GM18951 (cell line): ENCODE measurements at regions not wholly inside any gene's neighbourhood (a gene's known extent, or its start where the extent isn't known, plus 50 kb on each side); places are given as distances from the start of the nearest gene placed in this dataset.
"Not testable (repeated sequence)": the region's sequence is repeated elsewhere in the genome, so short reads cannot be mapped to it uniquely, and the experiment has no call there.

ENCODE experiments used
- POLR2A ChIP-seq: IDR thresholded peaks from 4 replicates; pipeline ENCODE4 v1.6.1; 2011; ENCODE audit warnings: mild to moderate bottlenecking; ENCODE audit not compliant: insufficient read length, insufficient read depth; ENCODE audit errors: extremely low read depth
- in situ Hi-C: fragments of 300-500 bp; cut with MboI; formaldehyde crosslinking; loops from one replicate; pipeline ENCODE4 v1.12.0; 2022; ENCODE audit warnings: low sequenced_read_pairs, mixed read lengths, inconsistent platforms; ENCODE audit not compliant: unreplicated experiment

- in situ Hi-C loops: no loop called here
- no peak for TF ChIP-seq POLR2A
These were observed 151.2 kb upstream of the TMEM170B start for GRCh38 chr6:11386323-11386722.

GRCh38 chr6:11384531-11385309 lies 152.3 kb upstream of the NEDD9 start:
- in situ Hi-C loops: no loop called here
- no peak for TF ChIP-seq POLR2A

- peak; percentile 85 for TF ChIP-seq POLR2A
- in situ Hi-C loops: no loop called here
These were observed 149.5 kb upstream of the NEDD9 start for GRCh38 chr6:11381801-11382513.

GRCh38 chr6:11380969-11381744 lies 148.7 kb upstream of the NEDD9 start:
- TF ChIP-seq POLR2A: no peak
- in situ Hi-C loops: no loop called here

- no peak for TF ChIP-seq POLR2A
- in situ Hi-C loops: no loop called here
These were observed 148.1 kb upstream of the NEDD9 start for GRCh38 chr6:11380549-11380948.

- TF ChIP-seq POLR2A: no peak
- in situ Hi-C loops: no loop called here
These were observed 147.3 kb upstream of the NEDD9 start for GRCh38 chr6:11379805-11380204.

GRCh38 chr6:11378639-11379038 lies 146.2 kb upstream of the NEDD9 start:
- in situ Hi-C loops: no loop called here
- no peak for TF ChIP-seq POLR2A

GRCh38 chr6:11374036-11375010 lies 141.9 kb upstream of the NEDD9 start:
- in situ Hi-C loops: no loop called here
- no peak for TF ChIP-seq POLR2A

- in situ Hi-C loops: no loop called here
- no peak for TF ChIP-seq POLR2A
These were observed 140.7 kb upstream of the NEDD9 start for GRCh38 chr6:11373208-11373607.

- in situ Hi-C loops: not testable (repeated sequence)
These were observed 139.8 kb upstream of the NEDD9 start for GRCh38 chr6:11372186-11372790.

- in situ Hi-C loops: no loop called here
- TF ChIP-seq POLR2A: peak; percentile 14
These were observed 137.9 kb upstream of the NEDD9 start for GRCh38 chr6:11370191-11371018.
